22Rv1 (cell line): ENCODE measurements at regions not wholly inside any gene's neighbourhood (a gene's known extent, or its start where the extent isn't known, plus 50 kb on each side); places are given as distances from the start of the nearest gene placed in this dataset.

Experiments
- H3K27ac ChIP-seq: fragments of 450-650 bp; 2 replicates; pipeline ENCODE4 v1.5.1; 2017
- CTCF ChIP-seq: fragments of 450-650 bp; IDR thresholded peaks from 2 replicates; pipeline ENCODE4 v1.5.1; 2017; ENCODE audit warnings: mild to moderate bottlenecking
- ZFX ChIP-seq: fragments of 450-650 bp; IDR thresholded peaks from 2 replicates; pipeline ENCODE4 v1.6.1; 2017; ENCODE audit warnings: antibody characterized with exemption, borderline replicate concordance

GRCh38 chr12:14191612-14192011, 173.9 kb upstream of the ATF7IP start:
- no peak overlapping the region for H3K27ac ChIP-seq
- no peak for TF ChIP-seq CTCF
- no peak for TF ChIP-seq ZFX

- TF ChIP-seq ZFX (no peak), CTCF (no peak)
- H3K27ac ChIP-seq = no peak overlapping the region
Measured at GRCh38 chr12:14193639-14194038, 171.8 kb upstream of the ATF7IP start.

GRCh38 chr12:14194572-14194971, 170.9 kb upstream of the ATF7IP start:
- H3K27ac ChIP-seq = no peak overlapping the region
- TF ChIP-seq ZFX = no peak
- TF ChIP-seq CTCF = no peak

GRCh38 chr12:14199455-14200198, 165.9 kb upstream of the ATF7IP start:
- H3K27ac ChIP-seq = no peak overlapping the region
- TF ChIP-seq ZFX (no peak), CTCF (no peak)

GRCh38 chr12:14200598-14200997, 164.9 kb upstream of the ATF7IP start:
- TF ChIP-seq CTCF = no peak
- TF ChIP-seq ZFX = no peak
- H3K27ac ChIP-seq = no peak overlapping the region

GRCh38 chr12:14201291-14201690, 164.2 kb upstream of the ATF7IP start:
- H3K27ac ChIP-seq = no peak overlapping the region
- TF ChIP-seq CTCF (no peak), ZFX (no peak)

GRCh38 chr12:14207905-14208551, 157.5 kb upstream of the ATF7IP start:
- TF ChIP-seq CTCF = no peak
- TF ChIP-seq ZFX = no peak
- 0 out of 2 replicates have a peak overlapping the region, but pooled peaks have one; percentile 12 for H3K27ac ChIP-seq
